Brain microvascular endothelial cell (primary cell): ENCODE measurements at regions not wholly inside any gene's neighbourhood (a gene's known extent, or its start where the extent isn't known, plus 50 kb on each side); places are given as distances from the start of the nearest gene placed in this dataset.

ENCODE experiments used
- DNase-seq: peaks from one replicate; pipeline ENCODE4 v3.0.0-alpha.2; 2020
- H3K27ac ChIP-seq: fragments of 250-450 bp; sonication (Bioruptor Pico); 2 replicates; pipeline ENCODE4 v1.5.1; 2020; ENCODE audit warnings: mild to moderate bottlenecking, moderate library complexity
- H3K27me3 ChIP-seq: fragments of 250-450 bp; sonication (Bioruptor Pico); replicated peaks from 2 replicates; pipeline ENCODE4 v1.5.1; 2020; ENCODE audit warnings: mild to moderate bottlenecking
- H3K36me3 ChIP-seq: fragments of 250-450 bp; sonication (Bioruptor Pico); replicated peaks from 2 replicates; pipeline ENCODE4 v1.5.1; 2020; ENCODE audit warnings: mild to moderate bottlenecking
- H3K4me3 ChIP-seq: 2 replicates; pipeline ENCODE4 v1.5.1; 2011; ENCODE audit warnings: low read depth, mild to moderate bottlenecking, control low read depth, low read length, moderate library complexity
- in situ Hi-C: cut with HindIII; loops from 2 replicates; pipeline ENCODE4 v1.10.0; 2017; ENCODE audit warnings: low sequenced_read_pairs, low pct_ligation_motif_present
- TF ChIP-seq, protein P1 (sequence below): IDR thresholded peaks from 2 replicates; pipeline ENCODE4 v1.5.1; 2011; ENCODE audit warnings: low read depth, mild to moderate bottlenecking, moderate library complexity, low read length, control low read depth, inconsistent platforms; ENCODE audit errors: missing control alignments

DNA sequence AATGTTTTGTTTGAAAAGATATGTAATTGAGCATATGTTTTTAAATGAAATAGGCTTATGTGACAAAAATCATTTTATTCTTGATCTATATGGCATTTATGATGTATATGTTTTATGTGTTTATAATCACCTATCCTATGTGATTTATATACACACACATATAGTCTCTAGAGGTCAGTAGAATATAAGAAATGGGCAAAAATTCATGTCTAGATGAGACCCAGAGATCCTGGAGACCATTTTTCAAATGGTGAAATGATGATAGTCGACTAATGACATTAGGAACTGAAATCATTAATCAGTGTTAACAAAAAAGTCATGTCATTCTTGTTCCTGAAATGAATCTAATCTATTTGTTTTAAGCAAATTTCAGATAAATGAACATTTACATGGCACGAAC is 709.2 kb upstream of the WWC1 start:
- TF ChIP-seq, protein P1, sequence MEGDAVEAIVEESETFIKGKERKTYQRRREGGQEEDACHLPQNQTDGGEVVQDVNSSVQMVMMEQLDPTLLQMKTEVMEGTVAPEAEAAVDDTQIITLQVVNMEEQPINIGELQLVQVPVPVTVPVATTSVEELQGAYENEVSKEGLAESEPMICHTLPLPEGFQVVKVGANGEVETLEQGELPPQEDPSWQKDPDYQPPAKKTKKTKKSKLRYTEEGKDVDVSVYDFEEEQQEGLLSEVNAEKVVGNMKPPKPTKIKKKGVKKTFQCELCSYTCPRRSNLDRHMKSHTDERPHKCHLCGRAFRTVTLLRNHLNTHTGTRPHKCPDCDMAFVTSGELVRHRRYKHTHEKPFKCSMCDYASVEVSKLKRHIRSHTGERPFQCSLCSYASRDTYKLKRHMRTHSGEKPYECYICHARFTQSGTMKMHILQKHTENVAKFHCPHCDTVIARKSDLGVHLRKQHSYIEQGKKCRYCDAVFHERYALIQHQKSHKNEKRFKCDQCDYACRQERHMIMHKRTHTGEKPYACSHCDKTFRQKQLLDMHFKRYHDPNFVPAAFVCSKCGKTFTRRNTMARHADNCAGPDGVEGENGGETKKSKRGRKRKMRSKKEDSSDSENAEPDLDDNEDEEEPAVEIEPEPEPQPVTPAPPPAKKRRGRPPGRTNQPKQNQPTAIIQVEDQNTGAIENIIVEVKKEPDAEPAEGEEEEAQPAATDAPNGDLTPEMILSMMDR = no peak
- Histone ChIP-seq H3K4me3 (no peak overlapping the region), H3K36me3 (no peaks in the 10 kb centered on the region), H3K27ac (no peak overlapping the region), H3K27me3 (no peaks in the 10 kb centered on the region)
- no peak for DNase-seq
- in situ Hi-C loops = no loop called here

DNA sequence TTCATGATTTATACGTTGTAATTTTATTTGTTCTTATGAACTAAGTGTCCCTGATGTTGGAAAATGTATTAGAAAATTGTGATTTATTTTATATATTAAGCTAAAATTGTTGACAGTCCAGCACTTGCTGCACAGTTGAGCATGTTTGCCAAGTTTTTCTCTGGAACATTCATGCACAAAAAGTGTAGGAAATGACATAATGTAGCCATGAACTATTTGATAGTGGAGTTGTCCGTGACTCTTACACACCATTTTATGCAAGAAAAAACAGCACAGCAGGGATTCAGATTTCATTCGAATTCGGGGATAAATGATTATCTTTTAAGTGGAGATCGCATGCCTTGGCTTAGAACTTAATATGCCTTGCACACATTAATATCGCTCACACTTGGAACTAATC is 708.6 kb upstream of the WWC1 start:
- in situ Hi-C loops = no loop called here
- TF ChIP-seq, protein P1 = no peak
- Histone ChIP-seq H3K4me3 (no peak overlapping the region), H3K27ac (no peak overlapping the region), H3K36me3 (no peaks in the 10 kb centered on the region), H3K27me3 (no peaks in the 10 kb centered on the region)
- no peak for DNase-seq

DNA sequence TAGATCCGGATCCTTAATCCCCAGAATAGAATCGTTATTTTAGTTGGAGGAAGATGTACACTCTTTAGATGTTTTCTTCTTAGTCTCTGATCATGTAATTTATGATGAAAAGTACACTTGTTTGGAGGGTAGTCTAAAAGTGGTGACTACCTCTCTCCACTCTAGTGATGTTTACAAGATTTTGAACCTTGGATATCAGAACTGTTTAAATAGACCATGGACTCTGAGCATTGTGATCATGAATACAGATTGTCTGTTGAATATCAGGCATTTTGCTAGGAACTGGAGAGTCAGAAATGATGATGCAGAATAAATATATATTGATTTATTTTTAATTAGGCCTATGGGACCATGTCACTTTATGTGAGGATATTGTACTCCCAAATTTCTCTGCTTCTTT is 706.3 kb upstream of the WWC1 start:
- in situ Hi-C loops = no loop called here
- TF ChIP-seq, protein P1 = no peak
- H3K27ac ChIP-seq = no peak overlapping the region

DNA sequence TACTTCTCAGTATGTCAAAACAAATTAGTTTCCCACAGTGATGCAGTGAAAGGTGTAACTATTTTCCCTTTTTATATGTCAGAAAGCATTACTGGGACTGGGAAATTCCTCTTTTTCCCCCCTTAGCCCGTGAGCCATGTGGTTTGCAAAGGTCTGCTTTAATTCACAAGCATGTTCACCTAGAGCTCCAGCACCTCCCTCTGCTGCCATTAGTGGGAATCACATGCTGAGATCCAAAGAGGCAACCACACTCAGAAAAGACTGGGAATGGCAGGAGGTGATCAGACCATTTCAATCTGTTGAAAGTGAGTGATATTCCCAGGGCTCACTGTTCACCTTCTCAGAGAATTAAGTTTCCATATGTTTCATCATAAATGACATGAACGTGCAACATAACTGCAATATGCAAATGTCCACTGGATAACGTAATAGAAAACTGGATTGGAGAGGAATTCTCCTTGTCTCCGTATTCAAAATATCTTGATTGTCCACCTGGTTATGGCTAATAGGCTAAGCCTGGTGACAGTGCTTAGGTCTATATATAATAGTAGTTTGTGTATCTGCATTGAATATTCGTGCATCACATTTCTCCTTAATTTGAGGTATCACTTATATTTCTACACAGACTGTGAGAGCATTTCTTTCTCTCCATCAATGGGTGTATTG is 703.5 kb upstream of the WWC1 start:
- no peak overlapping the region for H3K27ac ChIP-seq
- no peaks in the 10 kb centered on the region for H3K36me3 ChIP-seq
- DNase-seq = peak; percentile 42
- H3K27me3 ChIP-seq = no peaks in the 10 kb centered on the region
- in situ Hi-C loops = no loop called here
- no peak overlapping the region for H3K4me3 ChIP-seq
- TF ChIP-seq, protein P1 = peak; percentile 84

More for the DNA sequence above, 706.3 kb upstream of the WWC1 start:
- Histone ChIP-seq H3K36me3 (no peaks in the 10 kb centered on the region), H3K27me3 (no peaks in the 10 kb centered on the region), H3K4me3 (no peak overlapping the region)
- no peak for DNase-seq

DNA sequence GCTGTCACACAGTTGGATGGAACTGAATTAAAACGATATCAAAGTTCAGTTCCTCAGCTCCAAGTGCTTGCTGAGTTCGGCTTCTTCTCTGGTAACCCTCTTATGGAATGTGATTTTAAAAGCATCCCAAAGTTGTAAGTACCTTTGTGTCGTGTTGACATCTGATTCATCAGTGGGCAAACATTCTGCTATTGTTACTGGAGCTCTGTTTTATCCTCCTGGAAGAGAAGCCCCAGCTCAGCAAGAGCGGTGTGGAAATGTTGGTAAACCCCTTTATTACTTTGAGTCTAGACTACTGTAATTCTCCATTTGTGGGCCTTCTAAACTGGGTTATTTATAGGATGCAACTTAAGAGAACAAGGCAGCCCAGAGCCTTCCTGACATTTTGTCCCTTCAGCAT is 699.3 kb upstream of the WWC1 start:
- Histone ChIP-seq H3K4me3 (no peak overlapping the region), H3K36me3 (no peaks in the 10 kb centered on the region), H3K27ac (no peak overlapping the region), H3K27me3 (no peaks in the 10 kb centered on the region)
- no peak for DNase-seq
- TF ChIP-seq, protein P1 = no peak
- in situ Hi-C loops = no loop called here
